MCF 10A (cell line): ENCODE measurements at regions not wholly inside any gene's neighbourhood (a gene's known extent, or its start where the extent isn't known, plus 50 kb on each side); places are given as distances from the start of the nearest gene placed in this dataset.

Experiments used
- BruUV-seq: library from RNA; stranded (reverse); fragments of 400-500 nt; replicated peaks from 2 replicates; lab custom pipeline; 2021; lab: Mats Ljungman, UMichigan
- CTCF ChIA-PET: fragments of 300-600 bp; sonication (Branson Sonifier 250); formaldehyde crosslinking; extraction: SDS; loops from one replicate; lab custom pipeline; 2021; ENCODE audit warnings: antibody characterized with exemption, inconsistent platforms; lab: Yijun Ruan, JAX
- POLR2A ChIA-PET: fragments of 300-600, 350-650 bp; sonication (Branson Sonifier 250); formaldehyde crosslinking; extraction: SDS; loops from one replicate; lab custom pipeline; 2020; ENCODE audit warnings: antibody characterized with exemption, inconsistent platforms; lab: Yijun Ruan, JAX
- DNase-seq: peaks from one replicate; pipeline ENCODE4 v3.0.0-alpha.2; 2018; ENCODE audit not compliant: unreplicated experiment
- H3K27ac Mint-ChIP-seq: one replicate; pipeline ENCODE4 v1.8.0; 2022; ENCODE audit warnings: mild to moderate bottlenecking, low read depth, mixed read lengths; ENCODE audit not compliant: unreplicated experiment
- H3K27me3 Mint-ChIP-seq: one replicate; pipeline ENCODE4 v1.8.0; 2022; ENCODE audit warnings: mixed read lengths; ENCODE audit not compliant: insufficient read depth, unreplicated experiment
- H3K36me3 Mint-ChIP-seq: one replicate; pipeline ENCODE4 v1.8.0; 2022; ENCODE audit warnings: mild to moderate bottlenecking, moderate library complexity, mixed read lengths; ENCODE audit not compliant: insufficient read depth, unreplicated experiment
- H3K4me1 Mint-ChIP-seq: one replicate; pipeline ENCODE4 v1.8.0; 2022; ENCODE audit warnings: mixed read lengths; ENCODE audit not compliant: insufficient read depth, unreplicated experiment
- H3K4me3 Mint-ChIP-seq: one replicate; pipeline ENCODE4 v1.8.0; 2022; ENCODE audit warnings: mild to moderate bottlenecking, moderate library complexity, mixed read lengths; ENCODE audit not compliant: unreplicated experiment
- H3K9me3 Mint-ChIP-seq: one replicate; pipeline ENCODE4 v1.8.0; 2022; ENCODE audit warnings: mixed read lengths; ENCODE audit not compliant: unreplicated experiment
- CTCF ChIP-seq: fragments of 200-600 bp; IDR thresholded peaks from one replicate; pipeline ENCODE4 v1.8.0; 2022; ENCODE audit warnings: antibody characterized with exemption, mild to moderate bottlenecking; ENCODE audit not compliant: unreplicated experiment
- intact Hi-C: fragments of 100-400 bp; cut with micrococcal nuclease; formaldehyde crosslinking; loops from 2 replicates; pipeline ENCODE4 v1.14.1; 2022

- ChIA-PET CTCF (no interaction called here), POLR2A (no interaction called here)
- Mint-ChIP-seq H3K9me3 (no peaks in the 10 kb centered on the region), H3K27me3 (no peaks in the 10 kb centered on the region), H3K4me3 (no peak overlapping the region), H3K27ac (no peak overlapping the region), H3K36me3 (no peaks in the 10 kb centered on the region), H3K4me1 (no peaks in the 10 kb centered on the region)
- intact Hi-C loops = no loop called here
- DNase-seq = no peak
- TF ChIP-seq CTCF = no peak
- BruUV-seq = no TSS peak
Observed at GRCh38 chr17:14670861-14671260, 370.0 kb downstream of the HS3ST3B1 start.

DNA sequence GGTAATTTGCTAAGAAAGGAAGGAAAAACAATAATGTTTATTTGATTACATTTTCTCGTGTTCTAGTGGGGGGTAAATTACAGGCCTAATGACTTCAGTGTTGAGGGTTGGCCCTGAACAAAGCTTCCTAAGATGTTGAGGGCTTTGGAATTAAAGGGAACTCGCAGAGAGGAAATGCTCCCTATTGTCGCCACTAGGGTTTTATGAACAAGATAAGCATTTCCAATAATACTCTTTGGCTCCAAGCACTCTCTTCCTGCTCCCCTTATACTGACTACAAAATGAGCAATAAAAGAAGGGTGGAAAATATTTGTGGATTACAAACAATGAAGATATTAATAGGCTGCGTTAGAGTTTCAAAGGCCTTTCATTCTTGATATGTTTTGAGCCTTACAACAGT lies 363.6 kb downstream of the HS3ST3B1 start:
- no peak overlapping the region for H3K27ac Mint-ChIP-seq
- no peak for TF ChIP-seq CTCF
- no peaks in the 10 kb centered on the region for H3K27me3 Mint-ChIP-seq
- POLR2A ChIA-PET = no interaction called here
- H3K4me1 Mint-ChIP-seq = no peaks in the 10 kb centered on the region
- no peak for DNase-seq
- H3K4me3 Mint-ChIP-seq = no peak overlapping the region
- H3K9me3 Mint-ChIP-seq = no peaks in the 10 kb centered on the region
- intact Hi-C loops = no loop called here
- CTCF ChIA-PET = no interaction called here
- BruUV-seq = no TSS peak
- H3K36me3 Mint-ChIP-seq = no peaks in the 10 kb centered on the region

DNA sequence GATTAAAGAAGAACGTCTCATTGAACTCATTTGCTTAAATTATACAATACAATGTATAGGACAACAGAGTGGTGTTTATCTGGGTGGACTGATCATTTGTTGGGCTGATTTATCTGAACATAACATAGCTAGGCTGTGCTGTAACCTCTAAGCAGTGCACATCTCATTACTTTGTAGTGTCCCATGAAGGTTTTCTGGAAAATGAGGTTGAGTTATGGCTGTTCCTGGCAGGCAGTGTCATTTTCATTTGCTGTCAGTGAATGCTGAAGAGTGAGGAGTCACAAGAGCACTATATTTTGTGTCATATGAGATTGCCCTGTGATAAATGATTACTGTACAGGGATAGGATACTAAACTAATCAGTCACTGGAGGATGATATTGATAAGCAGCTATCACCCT lies 340.2 kb downstream of the HS3ST3B1 start:
- CTCF ChIA-PET = no interaction called here
- no TSS peak for BruUV-seq
- no peaks in the 10 kb centered on the region for H3K36me3 Mint-ChIP-seq
- DNase-seq = no peak
- no peaks in the 10 kb centered on the region for H3K4me1 Mint-ChIP-seq
- intact Hi-C loops = no loop called here
- POLR2A ChIA-PET = no interaction called here
- no peaks in the 10 kb centered on the region for H3K9me3 Mint-ChIP-seq
- no peak overlapping the region for H3K4me3 Mint-ChIP-seq
- no peaks in the 10 kb centered on the region for H3K27me3 Mint-ChIP-seq
- TF ChIP-seq CTCF = no peak
- H3K27ac Mint-ChIP-seq = no peak overlapping the region

GRCh38 chr17:14637260-14637659 lies 336.4 kb downstream of the HS3ST3B1 start:
- no peaks in the 10 kb centered on the region for H3K36me3 Mint-ChIP-seq
- H3K27ac Mint-ChIP-seq = no peak overlapping the region
- intact Hi-C loops = no loop called here
- ChIA-PET CTCF (no interaction called here), POLR2A (no interaction called here)
- DNase-seq = no peak
- BruUV-seq = no TSS peak
- H3K27me3 Mint-ChIP-seq = no peaks in the 10 kb centered on the region
- no peaks in the 10 kb centered on the region for H3K9me3 Mint-ChIP-seq
- H3K4me3 Mint-ChIP-seq = no peak overlapping the region
- TF ChIP-seq CTCF = no peak
- H3K4me1 Mint-ChIP-seq = no peaks in the 10 kb centered on the region
